PC-3 (cell line): ENCODE measurements at regions not wholly inside any gene's neighbourhood (a gene's known extent, or its start where the extent isn't known, plus 50 kb on each side); places are given as distances from the start of the nearest gene placed in this dataset.

Experiments
- ATAC-seq: fragments of 200-7000 bp; cut with Tn5 transposase; 2 replicates; pipeline ENCODE4 v1.9.1; 2020; ENCODE audit warnings: mild to moderate bottlenecking, moderate library complexity
- BruUV-seq: library from RNA; stranded (reverse); fragments of 400-500 nt; replicated peaks from 2 replicates; lab custom pipeline; 2021; lab: Mats Ljungman, UMichigan
- CTCF ChIA-PET: fragments of 300-600 bp; sonication (Branson Sonifier 250); formaldehyde crosslinking; loops from one replicate; lab custom pipeline; 2022; ENCODE audit warnings: antibody characterized with exemption; lab: Charles Lee
- POLR2A ChIA-PET: fragments of 300-600 bp; sonication (Branson Sonifier 250); formaldehyde crosslinking; loops from one replicate; lab custom pipeline; 2022; ENCODE audit warnings: antibody characterized with exemption; ENCODE audit not compliant: unreplicated experiment; lab: Charles Lee
- DNase-seq: peaks from one replicate; pipeline ENCODE4 v3.0.0-alpha.2; 2015
- H2AFZ ChIP-seq: fragments of 300-600 bp; sonication (generic); 2 replicates; pipeline ENCODE4 v1.6.0; 2016; ENCODE audit warnings: antibody characterized with exemption, low read length
- H3F3A ChIP-seq: fragments of 300-600 bp; sonication (generic); one replicate; pipeline ENCODE4 v1.6.0; 2017; ENCODE audit warnings: antibody characterized with exemption, low read length, control low read depth, mild to moderate bottlenecking; ENCODE audit not compliant: unreplicated experiment
- H3K27ac ChIP-seq: fragments of 300-600 bp; sonication (generic); 2 replicates; pipeline ENCODE4 v1.5.1; 2016; ENCODE audit warnings: mild to moderate bottlenecking, low read length
- H3K27me3 ChIP-seq: fragments of 300-600 bp; sonication (generic); 2 replicates; pipeline ENCODE4 v1.6.1; 2016; ENCODE audit warnings: low read length, mixed read lengths
- H3K36me3 ChIP-seq: fragments of 300-600 bp; sonication (generic); 2 replicates; pipeline ENCODE4 v1.6.1; 2016; ENCODE audit warnings: low read depth, mixed run types, low read length, mixed read lengths
- H3K4me1 ChIP-seq: fragments of 300-600 bp; sonication (generic); 2 replicates; pipeline ENCODE4 v1.5.1; 2016; ENCODE audit warnings: low read length; ENCODE audit not compliant: insufficient read depth
- H3K4me2 ChIP-seq: fragments of 300-600 bp; sonication (generic); 2 replicates; pipeline ENCODE4 v1.6.0; 2016; ENCODE audit warnings: low read length
- H3K4me3 ChIP-seq: fragments of 300-600 bp; sonication (generic); 2 replicates; pipeline ENCODE4 v1.5.1; 2016; ENCODE audit warnings: mild to moderate bottlenecking, low read length, mixed read lengths
- H3K79me2 ChIP-seq: fragments of 300-600 bp; sonication (generic); 2 replicates; pipeline ENCODE4 v1.6.1; 2017; ENCODE audit warnings: low read length, mixed read lengths
- H3K9ac ChIP-seq: fragments of 300-600 bp; sonication (generic); 2 replicates; pipeline ENCODE4 v1.6.0; 2016; ENCODE audit warnings: mild to moderate bottlenecking, low read length
- H3K9me2 ChIP-seq: fragments of 300-600 bp; sonication (generic); replicated peaks from 2 replicates; pipeline ENCODE4 v1.6.1; 2016; ENCODE audit warnings: mixed run types, low read length, mixed read lengths
- H3K9me3 ChIP-seq: fragments of 300-600 bp; sonication (generic); 2 replicates; pipeline ENCODE4 v1.6.1; 2016; ENCODE audit warnings: low read length, mixed read lengths
- H4K20me1 ChIP-seq: fragments of 300-600 bp; sonication (generic); 2 replicates; pipeline ENCODE4 v1.6.1; 2016; ENCODE audit warnings: low read length, mixed read lengths
- EZH2 ChIP-seq: fragments of 300-600 bp; sonication (generic); IDR thresholded peaks from one replicate; pipeline ENCODE4 v1.6.1; 2017; ENCODE audit warnings: antibody characterized with exemption, mild to moderate bottlenecking, low read length; ENCODE audit not compliant: unreplicated experiment
- EZH2phosphoT487 ChIP-seq: fragments of 300-600 bp; sonication (generic); IDR thresholded peaks from 2 replicates; pipeline ENCODE4 v1.6.1; 2018; ENCODE audit warnings: mild to moderate bottlenecking, antibody characterized with exemption, low read length, borderline replicate concordance
- intact Hi-C: fragments of 100-400 bp; cut with micrococcal nuclease; formaldehyde crosslinking; loops from 2 replicates; pipeline ENCODE4 v1.9.0; 2023
- TF ChIP-seq, protein P1 (sequence below): fragments of 300-600 bp; sonication (generic); conservative IDR thresholded peaks from 2 replicates; pipeline ENCODE4 v1.5.1; 2017; ENCODE audit warnings: antibody characterized with exemption, low read depth, mild to moderate bottlenecking, low read length

DNA sequence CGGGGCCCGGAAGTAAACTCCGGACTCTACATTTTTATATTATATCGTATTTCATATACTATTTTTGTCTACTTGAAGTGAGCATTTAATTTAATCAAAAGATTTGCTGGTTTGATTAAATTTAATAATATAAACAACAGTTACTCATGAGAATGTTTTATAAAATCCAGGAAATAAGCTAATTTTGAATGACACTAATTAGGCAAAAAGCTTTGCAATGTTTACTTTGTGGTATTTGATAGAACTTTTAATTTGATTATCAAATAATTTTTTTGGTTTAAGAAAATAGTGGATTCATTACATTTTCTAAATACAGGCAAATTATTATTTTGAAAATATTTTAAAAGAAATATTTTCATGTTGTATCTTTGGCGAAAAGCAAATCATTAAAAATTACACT, 900.4 kb upstream of the CDH2 start:
- Histone ChIP-seq H3K4me3 (no peak overlapping the region), H3K9ac (no peak overlapping the region), H3K4me1 (no peaks in the 10 kb centered on the region), H3K4me2 (no peak overlapping the region), H3K9me3 (no peaks in the 10 kb centered on the region), H3K79me2 (no peaks in the 10 kb centered on the region), H3K36me3 (no peaks in the 10 kb centered on the region), H4K20me1 (no peaks in the 10 kb centered on the region), H3K27ac (no peak overlapping the region), H2AFZ (no peak overlapping the region), H3F3A (no peaks in the 10 kb centered on the region), H3K27me3 (no peaks in the 10 kb centered on the region), H3K9me2 (no peaks in the 10 kb centered on the region)
- no peak for TF ChIP-seq EZH2phosphoT487
- intact Hi-C loops: no loop called here
- CTCF ChIA-PET: no interaction called here
- ATAC-seq (no peak), DNase-seq (no peak)
- BruUV-seq: no TSS peak
- POLR2A ChIA-PET: no interaction called here

DNA sequence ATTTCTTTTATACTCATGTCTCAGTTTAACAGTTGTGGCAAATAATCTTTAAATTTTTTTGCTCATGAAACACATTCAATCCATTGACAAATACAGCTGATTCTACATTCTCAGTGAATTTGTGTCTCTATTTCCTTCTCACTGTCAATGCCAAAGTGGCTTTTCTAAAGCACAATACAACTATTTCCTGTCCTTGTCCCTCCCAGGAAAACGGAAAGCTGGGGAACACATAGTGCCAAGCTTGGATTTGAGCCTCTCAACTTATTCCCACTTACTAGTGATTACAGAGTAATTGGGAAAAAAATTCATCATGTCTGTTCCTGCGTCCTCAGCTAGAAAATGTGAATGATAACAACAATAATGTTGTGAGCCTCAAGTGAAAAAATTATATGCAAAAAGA, 899.7 kb upstream of the CDH2 start:
- TF ChIP-seq EZH2phosphoT487 (no peak), EZH2 (no peak)
- TF ChIP-seq, protein P1, sequence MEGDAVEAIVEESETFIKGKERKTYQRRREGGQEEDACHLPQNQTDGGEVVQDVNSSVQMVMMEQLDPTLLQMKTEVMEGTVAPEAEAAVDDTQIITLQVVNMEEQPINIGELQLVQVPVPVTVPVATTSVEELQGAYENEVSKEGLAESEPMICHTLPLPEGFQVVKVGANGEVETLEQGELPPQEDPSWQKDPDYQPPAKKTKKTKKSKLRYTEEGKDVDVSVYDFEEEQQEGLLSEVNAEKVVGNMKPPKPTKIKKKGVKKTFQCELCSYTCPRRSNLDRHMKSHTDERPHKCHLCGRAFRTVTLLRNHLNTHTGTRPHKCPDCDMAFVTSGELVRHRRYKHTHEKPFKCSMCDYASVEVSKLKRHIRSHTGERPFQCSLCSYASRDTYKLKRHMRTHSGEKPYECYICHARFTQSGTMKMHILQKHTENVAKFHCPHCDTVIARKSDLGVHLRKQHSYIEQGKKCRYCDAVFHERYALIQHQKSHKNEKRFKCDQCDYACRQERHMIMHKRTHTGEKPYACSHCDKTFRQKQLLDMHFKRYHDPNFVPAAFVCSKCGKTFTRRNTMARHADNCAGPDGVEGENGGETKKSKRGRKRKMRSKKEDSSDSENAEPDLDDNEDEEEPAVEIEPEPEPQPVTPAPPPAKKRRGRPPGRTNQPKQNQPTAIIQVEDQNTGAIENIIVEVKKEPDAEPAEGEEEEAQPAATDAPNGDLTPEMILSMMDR: no peak
- no peak overlapping the region for H3K9ac ChIP-seq
- H3K9me3 ChIP-seq: no peaks in the 10 kb centered on the region
- DNase-seq: no peak
- H3K4me2 ChIP-seq: no peak overlapping the region
- ATAC-seq: no peak
- intact Hi-C loops: no loop called here
- no peaks in the 10 kb centered on the region for H4K20me1 ChIP-seq
- H3K27me3 ChIP-seq: no peaks in the 10 kb centered on the region
- POLR2A ChIA-PET: no interaction called here
- H3K27ac ChIP-seq: no peak overlapping the region
- H3K79me2 ChIP-seq: no peaks in the 10 kb centered on the region
- no peaks in the 10 kb centered on the region for H3K9me2 ChIP-seq
- H3F3A ChIP-seq: no peaks in the 10 kb centered on the region
- no peaks in the 10 kb centered on the region for H3K4me1 ChIP-seq
- H2AFZ ChIP-seq: no peak overlapping the region
- BruUV-seq: no TSS peak
- H3K4me3 ChIP-seq: no peak overlapping the region
- CTCF ChIA-PET: no interaction called here
- H3K36me3 ChIP-seq: no peaks in the 10 kb centered on the region

DNA sequence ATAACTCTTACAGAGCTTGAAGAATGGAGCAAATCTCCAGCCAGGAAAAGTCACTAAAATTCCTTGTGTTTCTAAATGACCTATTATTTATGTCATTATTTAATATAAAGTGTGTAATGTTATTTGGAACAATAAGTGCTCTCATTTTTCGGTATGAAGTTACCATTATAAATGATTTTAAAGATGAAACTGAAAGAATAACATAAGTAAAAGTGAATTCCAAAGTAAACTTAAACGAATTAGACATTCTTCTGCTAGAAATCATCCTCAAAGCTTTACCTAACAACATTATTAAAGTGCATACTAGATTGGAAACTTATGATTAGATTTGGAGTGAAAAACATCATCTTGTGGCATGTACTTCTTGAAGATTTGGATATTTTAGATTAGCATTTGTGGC, 897.2 kb upstream of the CDH2 start:
- Histone ChIP-seq H3K9me3 (no peaks in the 10 kb centered on the region), H3F3A (no peaks in the 10 kb centered on the region), H3K4me2 (no peak overlapping the region), H3K27ac (no peak overlapping the region), H3K4me1 (no peaks in the 10 kb centered on the region), H2AFZ (no peak overlapping the region), H3K4me3 (no peak overlapping the region), H3K36me3 (no peaks in the 10 kb centered on the region), H3K9me2 (no peaks in the 10 kb centered on the region; the same call in 1 of the 2 replicates), H3K9ac (no peak overlapping the region), H3K79me2 (no peaks in the 10 kb centered on the region), H4K20me1 (no peaks in the 10 kb centered on the region), H3K27me3 (no peaks in the 10 kb centered on the region)
- ATAC-seq (no peak), DNase-seq (no peak)
- intact Hi-C loops: no loop called here
- ChIA-PET CTCF (no interaction called here), POLR2A (interaction anchor here (0.6 kb wide), 1 partner anchor 307 kb away, joined by 5 read pairs; no protein-coding TSS in a partner anchor)
- TF ChIP-seq EZH2phosphoT487 (no peak), EZH2 (no peak)
- TF ChIP-seq, protein P1: no peak
- BruUV-seq: no TSS peak
